Activated CD4-positive, CD25-positive, alpha-beta regulatory T cell treated with anti-CD3 and anti-CD28 coated beads, Interleukin-2, amount 50 U/mL, for 24 hours (primary cell): ENCODE measurements at regions not wholly inside any gene's neighbourhood (a gene's known extent, or its start where the extent isn't known, plus 50 kb on each side); places are given as distances from the start of the nearest gene placed in this dataset.

Experiments used
- ATAC-seq, 2 donors: fragments of 150-1000 bp; cut with Tn5 transposase; one replicate each; pipeline ENCODE4 v1.10.0; 2021; ENCODE audit warnings: mild to moderate bottlenecking in 1 of 2, moderate library complexity in 1 of 2

- ATAC-seq, result no peak
Observed at GRCh38 chr10:84075226-84076046, 63.9 kb upstream of the GHITM start.

DNA sequence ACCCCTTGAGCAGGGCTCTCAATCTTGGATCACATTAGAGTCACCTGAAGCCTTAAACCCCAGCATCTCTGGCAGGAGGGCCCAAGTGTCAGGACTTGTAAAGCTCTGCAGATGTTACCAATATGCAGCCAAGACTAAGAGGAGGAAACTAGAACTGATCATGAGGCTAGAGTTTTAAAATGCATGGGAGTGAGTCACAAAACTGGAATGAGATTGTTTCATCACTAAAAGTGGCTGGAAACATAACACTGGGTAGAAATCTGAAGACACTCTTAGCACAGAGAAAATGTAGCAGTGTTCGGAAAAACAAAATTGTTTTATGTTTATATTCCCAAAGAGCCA lies 63.3 kb upstream of the GHITM start:
- ATAC-seq, result no peak

GRCh38 chr10:84076540-84077195 lies 62.6 kb upstream of the GHITM start:
- no peak for ATAC-seq

GRCh38 chr10:84077768-84078167 lies 61.5 kb upstream of the GHITM start:
- ATAC-seq, result no peak

GRCh38 chr10:84078771-84079170 lies 60.5 kb upstream of the GHITM start:
- no peak for ATAC-seq

DNA sequence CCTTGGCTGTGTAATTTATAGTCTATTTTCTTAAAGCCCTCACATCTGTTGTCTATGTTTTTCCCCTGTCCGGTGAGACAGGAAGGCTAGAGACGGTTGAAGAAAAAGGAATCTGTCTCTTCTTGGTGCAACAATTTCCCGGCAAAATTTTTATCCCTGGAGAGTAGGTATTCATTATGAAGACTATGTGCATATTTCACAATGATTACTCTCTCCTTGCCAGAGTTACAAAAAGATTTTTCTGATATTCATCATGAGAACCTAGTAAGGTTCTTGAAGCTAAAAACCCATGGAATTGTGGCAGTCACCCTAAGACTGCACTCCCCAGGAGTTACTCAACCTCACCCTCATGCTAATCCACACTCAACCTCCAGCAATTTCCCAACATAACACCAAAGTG lies 55.0 kb upstream of the GHITM start:
- no peak for ATAC-seq

GRCh38 chr10:84087202-84087601 lies 52.1 kb upstream of the GHITM start:
- ATAC-seq, result no peak

GRCh38 chr10:84088626-84089025 lies 50.7 kb upstream of the GHITM start:
- ATAC-seq, result no peak

GRCh38 chr10:84089162-84089561 lies 50.1 kb upstream of the GHITM start:
- ATAC-seq, result no peak
